ENCODE measurements at regions not wholly inside any gene's neighbourhood (a gene's known extent, or its start where the extent isn't known, plus 50 kb on each side); places are given as distances from the start of the nearest gene placed in this dataset.

DNA sequence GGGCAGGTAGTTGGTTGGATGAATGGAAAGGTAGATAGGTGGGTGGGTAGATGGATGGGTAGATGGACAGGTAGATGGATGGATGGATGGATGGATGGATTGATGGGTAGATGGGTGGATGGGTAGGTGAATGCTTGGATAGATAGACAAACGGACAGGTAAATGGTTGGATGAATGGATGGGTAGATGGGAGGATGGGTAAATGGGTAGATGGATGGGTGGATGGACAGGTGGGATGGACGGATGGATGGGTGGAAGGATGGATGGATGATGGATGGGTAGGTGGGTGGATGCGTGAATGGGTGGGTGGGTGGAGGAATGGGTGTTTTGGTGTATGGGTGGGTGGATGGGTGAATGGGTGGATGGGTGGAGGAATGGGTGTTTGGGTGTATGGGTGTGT lies 50.1 kb upstream of the ASAP2 start:
- intact Hi-C loops (cut with DNase I) = no loop called here
- no peak for DNase-seq (ENCODE audit: low spot score)

DNA sequence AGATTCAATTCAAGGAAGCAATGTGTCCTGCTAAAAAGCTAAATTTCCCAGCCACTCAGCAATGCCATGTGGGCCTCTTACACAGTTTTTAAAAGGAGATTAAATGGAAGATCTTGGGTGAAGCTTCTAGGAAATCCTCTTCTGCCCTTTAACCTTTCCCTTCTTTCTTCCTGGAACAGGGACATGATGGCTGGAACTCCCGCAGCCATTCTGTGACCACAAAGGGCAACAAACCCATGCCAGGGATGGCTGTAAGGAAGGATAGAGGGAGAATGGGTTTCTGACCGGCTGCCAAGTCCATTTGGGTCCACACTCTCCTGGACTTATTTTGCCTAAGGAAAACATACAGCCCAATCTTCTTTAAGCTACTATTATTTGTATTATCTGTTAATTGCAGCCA lies 52.6 kb upstream of the ASAP2 start:
- DNase-seq (ENCODE audit: low spot score) = no peak
- intact Hi-C loops (cut with DNase I) = no loop called here

DNA sequence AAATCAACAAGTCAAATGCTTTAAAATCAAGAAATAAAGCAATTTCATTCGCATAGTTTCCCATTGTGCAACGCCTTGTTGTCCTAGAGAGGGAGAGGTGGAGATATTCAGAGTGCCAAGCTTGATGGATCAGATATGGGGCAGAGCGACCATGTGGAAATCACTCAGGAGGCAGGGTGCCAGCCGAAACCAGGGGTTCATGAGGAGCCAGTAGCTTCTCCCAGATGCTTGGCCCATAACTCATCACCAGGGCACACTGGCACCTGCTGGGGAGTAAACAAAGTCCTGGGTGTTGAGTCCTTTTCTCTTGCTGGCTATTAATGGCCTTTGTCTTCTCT lies 53.0 kb upstream of the ASAP2 start:
- intact Hi-C loops (cut with DNase I) = no loop called here
- DNase-seq (ENCODE audit: low spot score) = no peak

GRCh38 chr2:9152975-9153642 lies 53.5 kb upstream of the ASAP2 start:
- intact Hi-C loops (cut with DNase I) = no loop called here
- no peak for DNase-seq (ENCODE audit: low spot score)

DNA sequence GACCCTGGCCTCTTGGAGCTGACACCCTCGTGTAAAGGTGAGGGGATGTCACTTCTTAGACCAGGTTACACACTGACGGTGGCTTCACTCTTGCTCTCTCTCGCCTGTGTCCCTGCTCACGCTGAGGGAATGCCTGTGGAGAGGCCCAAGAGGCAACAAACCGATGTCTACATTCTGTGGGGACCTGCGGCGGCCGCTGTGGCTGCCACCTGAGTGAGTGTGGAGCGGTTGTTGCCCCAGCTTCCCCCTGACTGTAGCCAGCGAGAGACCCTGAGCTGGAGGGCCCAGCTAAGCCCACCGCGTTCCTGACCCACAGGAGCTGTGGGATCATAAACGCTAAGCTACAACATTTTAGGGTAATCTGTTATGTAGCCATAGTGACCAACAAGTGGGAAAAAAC lies 55.7 kb upstream of the ASAP2 start:
- intact Hi-C loops (cut with DNase I) = no loop called here
- no peak for DNase-seq (ENCODE audit: low spot score)

- intact Hi-C loops (cut with DNase I) = no loop called here
- DNase-seq (ENCODE audit: low spot score) = no peak
Measured at GRCh38 chr2:9150568-9150900, 56.1 kb upstream of the ASAP2 start.

DNA sequence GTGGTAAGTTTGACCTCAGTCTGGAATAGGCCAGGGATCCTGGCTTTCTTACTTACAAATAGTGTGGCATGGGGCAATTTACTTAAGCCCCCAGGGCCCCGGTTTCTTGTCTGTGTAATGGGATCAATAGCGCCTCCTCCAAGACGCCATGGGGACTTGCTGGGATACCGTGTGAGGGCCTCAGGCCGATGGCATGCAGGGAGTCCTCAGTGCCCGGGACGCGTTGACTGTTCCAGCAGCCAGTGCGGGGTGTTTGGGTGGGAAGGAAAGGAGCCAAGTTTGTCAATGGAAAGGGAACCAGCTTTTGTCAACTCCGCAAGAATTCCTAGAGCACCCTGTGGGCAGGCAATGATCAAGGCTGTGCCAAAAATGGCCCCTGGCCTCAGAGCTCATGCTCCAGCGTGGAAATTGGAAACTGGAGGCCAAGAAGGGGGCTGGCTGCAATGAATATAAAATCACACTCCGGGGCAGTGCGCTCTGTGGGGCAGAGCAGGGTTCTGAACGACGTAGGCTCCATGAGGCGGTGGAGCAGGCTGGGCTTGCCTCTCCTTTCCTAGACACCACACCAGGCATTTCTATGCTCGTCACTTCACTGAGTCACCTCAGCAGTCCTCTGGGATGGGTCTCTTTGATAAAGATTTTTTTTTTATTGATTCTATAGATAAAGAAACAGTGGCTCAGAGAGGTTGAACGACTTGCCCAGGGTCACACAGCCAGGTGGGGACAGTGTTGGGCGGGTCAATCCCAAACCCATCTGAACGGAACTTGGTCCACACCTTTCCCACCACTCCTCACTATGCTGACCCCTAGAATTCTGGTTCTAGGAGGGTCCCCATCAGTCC lies 56.7 kb upstream of the ASAP2 start:
- no peak for DNase-seq (ENCODE audit: low spot score)

GRCh38 chr2:9149388-9149660 lies 57.3 kb upstream of the ASAP2 start:
- no peak for DNase-seq (ENCODE audit: low spot score)
- intact Hi-C loops (cut with DNase I) = no loop called here

More for the DNA sequence above, 56.7 kb upstream of the ASAP2 start:
- intact Hi-C loops (cut with DNase I) = no loop called here

DNA sequence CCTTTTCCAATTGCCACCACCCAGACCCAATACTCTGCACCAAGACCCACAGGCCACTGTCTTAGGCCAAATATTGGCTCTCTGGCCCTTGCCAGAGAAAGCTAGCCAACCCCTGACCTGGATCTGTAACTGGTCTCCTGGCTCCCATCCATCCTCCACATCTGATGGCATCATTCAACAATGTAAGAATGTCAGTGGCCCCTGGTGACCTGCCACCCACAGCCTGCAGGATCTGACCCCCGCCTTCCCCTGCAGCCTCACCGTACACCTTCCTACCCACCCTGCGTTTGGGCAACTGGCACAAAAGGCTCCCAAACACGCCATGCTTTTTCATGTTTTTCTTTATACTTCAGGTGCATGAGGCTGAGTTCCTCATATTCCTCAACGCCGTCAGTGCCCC lies 60.0 kb upstream of the ASAP2 start:
- no peak for DNase-seq (ENCODE audit: low spot score)
- intact Hi-C loops (cut with DNase I) = no loop called here

DNA sequence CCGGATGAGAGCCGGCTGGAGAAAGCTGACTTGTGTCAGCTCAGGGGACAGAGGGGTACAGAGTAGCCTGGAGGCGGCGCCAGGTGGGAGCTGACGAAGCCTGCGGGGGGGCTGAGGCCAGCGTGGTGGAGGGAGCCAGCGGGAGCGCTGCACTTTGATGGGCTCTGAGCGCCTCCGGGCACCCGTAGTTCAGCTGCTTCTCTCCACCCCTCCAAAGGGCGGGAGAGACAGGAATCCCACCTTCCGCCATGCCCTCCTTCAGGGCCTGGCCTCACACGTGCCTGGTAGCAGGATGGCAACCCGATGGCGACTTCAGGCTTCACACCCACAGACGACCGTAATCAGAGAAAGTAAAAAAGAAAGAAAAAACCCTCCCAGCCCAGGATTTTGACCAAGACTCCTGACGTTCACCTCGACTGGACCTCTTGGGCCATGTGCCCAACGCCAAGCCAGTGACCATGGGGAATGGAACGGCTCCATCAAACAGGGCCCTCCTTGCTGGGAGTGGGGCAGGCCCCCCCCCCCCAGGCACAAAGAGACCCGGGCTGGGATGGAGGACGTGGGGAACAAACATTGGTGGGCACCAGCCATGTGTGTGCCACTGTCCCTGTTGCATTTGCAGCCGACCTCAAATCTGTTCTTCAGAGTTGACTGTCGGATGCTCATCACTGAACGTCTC lies 60.7 kb upstream of the ASAP2 start:
- intact Hi-C loops (cut with DNase I) = no loop called here
- DNase-seq (ENCODE audit: low spot score) = no peak

GRCh38 chr2:9145109-9145751 lies 61.4 kb upstream of the ASAP2 start:
- intact Hi-C loops (cut with DNase I) = no loop called here
- DNase-seq (ENCODE audit: low spot score) = no peak

DNA sequence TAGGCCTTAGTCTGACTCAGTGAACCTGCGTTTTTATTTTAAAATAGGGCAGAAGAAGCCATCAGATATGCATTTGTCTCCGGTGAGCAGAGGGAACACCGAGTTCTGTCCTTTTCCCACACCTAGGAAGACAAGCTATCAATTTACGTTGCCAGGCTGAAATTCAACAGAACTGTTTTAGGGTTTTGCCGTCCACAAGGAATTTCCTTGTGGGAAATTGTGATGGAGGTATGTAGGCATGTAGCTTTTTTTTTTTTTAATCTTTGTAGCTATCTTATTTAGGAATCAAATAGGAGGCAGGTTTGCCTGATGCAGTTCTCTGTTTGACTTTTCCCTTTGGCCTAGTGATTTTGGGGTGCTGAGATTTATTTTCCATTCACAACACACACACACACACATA lies 62.0 kb upstream of the ASAP2 start:
- intact Hi-C loops (cut with DNase I) = loop anchor here (5.0 kb wide), 2 partner anchors 63 to 233 kb away; partner anchors contain the start of gene ASAP2
- no peak for DNase-seq (ENCODE audit: low spot score)

- intact Hi-C loops (cut with DNase I) = loop anchor here (5.0 kb wide), 2 partner anchors 63 to 233 kb away; partner anchors contain the start of gene ASAP2
- DNase-seq (ENCODE audit: low spot score) = no peak
Measured at GRCh38 chr2:9144046-9144445, 62.6 kb upstream of the ASAP2 start.

GRCh38 chr2:9143264-9143815 lies 63.3 kb upstream of the ASAP2 start:
- intact Hi-C loops (cut with DNase I) = loop anchor here (2.0 to 5.0 kb wide), 3 partner anchors 64 to 279 kb away; partner anchors contain the start of genes ASAP2, CPSF3 and ITGB1BP1
- no peak for DNase-seq (ENCODE audit: low spot score)

DNA sequence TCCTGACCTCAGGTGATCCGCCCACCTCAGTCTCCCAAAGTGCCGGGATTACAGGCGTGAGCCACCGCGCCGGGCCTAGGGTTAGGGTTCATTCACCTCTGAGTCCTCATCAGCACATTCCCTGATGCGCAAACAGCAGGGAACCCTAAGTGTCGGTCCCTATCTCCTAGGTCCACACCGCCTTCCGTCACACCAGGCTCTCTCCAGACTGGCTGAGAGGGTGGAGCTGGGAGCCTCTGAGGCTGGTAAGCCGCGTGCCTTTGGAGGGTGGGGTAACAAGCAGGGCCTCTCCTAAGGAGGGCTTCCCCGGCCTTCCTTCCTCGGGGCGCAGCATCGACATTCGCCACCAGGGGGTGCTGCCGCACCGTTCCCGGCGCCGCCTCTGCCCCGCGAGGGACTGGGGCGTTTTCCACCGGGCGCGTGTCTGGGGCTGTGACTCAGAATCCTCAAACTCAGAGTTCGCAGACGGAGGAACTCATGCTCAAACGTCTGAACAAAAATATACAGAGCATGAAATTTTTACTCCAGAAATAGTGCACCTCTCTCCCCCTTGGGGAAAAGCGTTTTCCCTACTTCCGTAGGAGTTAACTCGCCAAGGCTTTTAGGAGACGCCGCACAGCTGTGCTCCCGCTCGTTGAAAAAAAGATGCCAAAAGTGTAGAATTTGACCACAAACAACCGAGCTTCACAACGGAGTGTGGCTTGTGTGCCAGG lies 63.9 kb upstream of the ASAP2 start:
- intact Hi-C loops (cut with DNase I) = loop anchor here (1.0 to 5.0 kb wide), 4 partner anchors 65 to 280 kb away; partner anchors contain the start of genes ASAP2, CPSF3 and ITGB1BP1
- peak; percentile 93 for DNase-seq (ENCODE audit: low spot score)

GRCh38 chr2:9141706-9142460 lies 64.7 kb upstream of the ASAP2 start:
- intact Hi-C loops (cut with DNase I) = loop anchor here (1.0 to 5.0 kb wide), 4 partner anchors 65 to 281 kb away; partner anchors contain the start of genes ASAP2, CPSF3 and ITGB1BP1
- no peak for DNase-seq (ENCODE audit: low spot score)

DNA sequence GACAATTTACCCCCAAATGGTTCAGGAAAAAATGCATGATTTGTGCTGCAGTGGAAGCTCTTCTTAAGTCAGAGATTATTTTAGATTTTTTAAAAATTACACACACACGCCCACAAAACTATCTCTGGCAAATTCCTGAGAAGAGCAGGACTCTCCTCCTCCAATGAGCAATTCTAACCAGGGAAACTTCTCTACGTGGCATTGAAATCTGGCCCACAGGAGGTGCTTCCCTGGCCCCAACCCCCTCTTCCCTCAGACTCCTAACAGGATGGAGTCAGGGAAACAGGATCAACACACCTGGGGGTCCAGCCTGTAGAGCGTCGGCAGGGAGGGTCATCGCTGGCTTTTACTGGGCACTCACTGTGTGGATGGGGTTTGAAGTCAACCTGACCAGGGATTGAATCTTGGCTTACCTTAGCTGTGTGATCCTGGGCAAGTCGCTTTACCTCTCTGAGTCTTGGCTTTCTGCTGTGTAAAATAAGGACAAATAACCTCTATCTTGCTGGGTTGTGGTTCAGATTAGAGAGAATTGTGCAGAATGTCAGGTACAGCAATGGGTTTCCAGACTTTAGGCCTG lies 65.4 kb upstream of the ASAP2 start:
- DNase-seq (ENCODE audit: low spot score) = no peak
- intact Hi-C loops (cut with DNase I) = loop anchor here (5.0 kb wide), 2 partner anchors 66 to 236 kb away; partner anchors contain the start of gene ASAP2

DNA sequence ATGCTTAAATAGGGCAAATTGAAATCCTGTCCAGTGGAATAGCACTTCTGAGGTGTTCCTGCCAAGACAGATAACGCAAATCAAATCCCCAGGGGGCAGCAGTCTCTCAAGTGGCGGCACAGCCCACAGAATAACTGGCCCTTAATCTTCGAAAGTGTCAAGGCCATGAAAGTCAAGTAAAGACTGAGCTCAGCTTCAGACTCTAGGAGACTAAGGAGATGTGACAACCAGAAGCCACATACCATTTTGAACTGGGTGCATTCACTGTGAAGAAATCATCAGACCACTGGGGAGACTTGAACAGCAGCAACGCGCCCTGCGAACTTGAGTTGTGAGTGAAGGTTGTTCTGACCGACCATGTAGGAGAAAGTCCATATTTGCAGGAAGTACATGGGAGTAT lies 66.0 kb upstream of the ASAP2 start:
- no peak for DNase-seq (ENCODE audit: low spot score)
- intact Hi-C loops (cut with DNase I) = loop anchor here (5.0 kb wide), 2 partner anchors 67 to 237 kb away; partner anchors contain the start of gene ASAP2
